HG02885 (cell line): ENCODE measurements at regions not wholly inside any gene's neighbourhood (a gene's known extent, or its start where the extent isn't known, plus 50 kb on each side); places are given as distances from the start of the nearest gene placed in this dataset.
"Not testable (repeated sequence)": the region's sequence is repeated elsewhere in the genome, so short reads cannot be mapped to it uniquely, and the experiment has no call there.

Experiments
- ATAC-seq: cut with Tn5 transposase; IDR thresholded peaks from one replicate; pipeline ENCODE4 v1.9.1; 2021; ENCODE audit warnings: mild to moderate bottlenecking; ENCODE audit not compliant: unreplicated experiment, poor library complexity

DNA sequence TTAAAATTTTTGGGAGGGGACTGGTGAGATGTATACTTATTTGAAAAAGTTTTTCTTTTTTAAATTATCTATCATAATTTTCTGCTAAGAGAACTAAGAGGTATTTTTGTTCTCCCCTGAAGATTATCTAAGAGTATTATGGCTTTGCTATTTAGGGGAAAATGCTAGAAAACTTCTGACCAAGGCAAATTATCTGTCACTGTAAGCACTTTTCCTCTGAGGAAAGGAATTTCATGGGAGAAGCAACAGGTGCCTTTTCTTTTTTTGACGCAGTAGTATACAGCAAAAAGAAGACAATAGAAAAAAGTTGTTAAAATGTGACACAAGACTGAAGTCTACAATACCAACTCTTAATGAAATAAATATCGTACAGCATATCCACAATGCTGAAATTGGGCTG is 201.6 kb upstream of the NANOGP8 start:
- no peak for ATAC-seq

DNA sequence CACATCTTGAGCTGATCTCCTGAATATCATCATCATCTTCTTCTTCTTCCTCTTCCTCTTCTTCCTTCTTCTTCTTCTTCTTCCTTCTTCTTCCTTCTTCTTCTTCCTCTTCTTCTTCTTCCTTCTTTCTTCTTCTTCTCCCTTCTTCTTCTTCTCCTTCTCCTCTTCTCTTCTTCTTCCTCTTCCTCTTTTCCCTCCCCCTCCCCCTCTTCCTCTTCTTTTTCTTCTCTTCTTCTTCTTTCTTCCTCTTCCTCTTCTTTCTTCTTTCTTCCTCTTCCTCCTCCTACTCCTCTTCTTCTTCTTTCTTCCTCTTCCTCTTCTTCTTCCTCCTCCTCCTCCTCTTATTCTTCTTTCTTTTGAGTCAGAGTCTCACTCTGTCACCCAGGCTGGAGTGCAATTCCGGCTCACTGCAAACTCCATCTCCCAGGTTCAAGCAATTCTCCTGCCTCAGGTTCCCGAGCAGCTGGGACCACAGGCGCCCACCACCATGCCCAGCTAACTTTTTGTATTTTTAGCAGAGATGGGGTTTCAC is 197.9 kb upstream of the NANOGP8 start:
- no peak for ATAC-seq

DNA sequence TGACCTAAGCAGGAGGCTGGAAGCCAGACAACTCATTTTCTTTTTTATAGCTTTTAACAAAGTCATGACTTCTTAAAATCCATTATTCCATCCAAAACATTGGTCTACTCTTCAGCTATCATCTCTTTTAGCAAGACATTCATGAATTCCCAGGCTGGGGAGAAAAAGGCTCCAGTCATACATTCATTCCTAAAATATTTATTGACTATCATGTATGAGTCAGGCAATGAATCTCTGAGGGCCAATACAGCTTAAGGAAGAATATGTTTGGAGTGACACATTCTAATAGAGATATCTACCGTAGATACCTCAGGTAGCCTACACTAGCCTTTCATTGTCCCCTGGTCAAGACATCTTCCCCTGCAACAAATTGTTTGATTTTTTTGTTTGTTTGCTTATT is 196.4 kb upstream of the NANOGP8 start:
- ATAC-seq = no peak

DNA sequence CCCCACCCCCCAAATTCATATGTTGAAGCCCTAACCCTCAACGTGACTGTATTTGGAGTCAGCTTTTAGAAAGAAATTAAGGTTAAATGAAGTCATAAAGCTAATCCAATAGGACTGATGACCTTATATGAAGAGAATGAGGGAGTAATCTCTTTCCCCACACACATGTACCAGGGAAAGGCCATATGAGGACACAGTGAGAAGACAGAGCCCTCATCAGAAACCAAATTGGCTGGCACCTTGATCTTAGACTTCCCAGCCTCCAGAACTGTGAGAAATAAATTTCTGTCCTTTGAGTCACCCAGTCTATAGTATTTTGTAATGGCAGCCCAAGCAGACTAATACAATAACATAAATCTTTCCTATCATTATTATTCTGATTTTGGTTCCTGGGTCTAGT is 194.7 kb upstream of the NANOGP8 start:
- no peak for ATAC-seq

DNA sequence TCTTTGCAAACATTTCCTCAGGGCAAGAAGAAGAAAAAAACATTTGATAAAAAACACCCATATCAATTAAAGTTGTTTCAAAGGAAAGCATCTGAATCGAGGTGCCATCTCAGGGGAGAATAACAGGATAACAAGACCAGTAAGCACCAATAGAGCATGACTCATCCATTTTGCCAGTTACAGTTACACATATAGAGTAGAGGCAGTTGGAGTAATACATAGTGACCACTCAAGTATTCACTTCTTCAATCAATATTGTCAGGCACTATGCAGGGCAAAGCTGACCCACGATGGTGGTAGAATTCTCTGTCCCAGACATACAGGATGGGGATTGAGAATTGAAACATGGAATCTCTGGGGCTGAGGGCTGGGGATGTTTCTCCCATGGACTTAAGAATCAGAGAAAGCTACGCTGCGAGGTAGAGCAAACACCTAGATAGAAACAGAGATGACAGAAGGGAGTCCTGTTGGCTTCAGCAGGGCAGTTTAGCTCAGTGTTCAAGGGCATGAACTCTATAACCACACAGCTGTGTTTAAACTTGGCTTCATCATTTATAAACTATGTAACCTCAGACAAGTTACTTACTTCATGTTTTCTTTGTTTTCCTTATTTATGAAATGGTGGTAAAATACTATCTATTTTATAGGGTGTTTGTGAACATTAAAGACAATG is 186.4 kb upstream of the NANOGP8 start:
- ATAC-seq = no peak

DNA sequence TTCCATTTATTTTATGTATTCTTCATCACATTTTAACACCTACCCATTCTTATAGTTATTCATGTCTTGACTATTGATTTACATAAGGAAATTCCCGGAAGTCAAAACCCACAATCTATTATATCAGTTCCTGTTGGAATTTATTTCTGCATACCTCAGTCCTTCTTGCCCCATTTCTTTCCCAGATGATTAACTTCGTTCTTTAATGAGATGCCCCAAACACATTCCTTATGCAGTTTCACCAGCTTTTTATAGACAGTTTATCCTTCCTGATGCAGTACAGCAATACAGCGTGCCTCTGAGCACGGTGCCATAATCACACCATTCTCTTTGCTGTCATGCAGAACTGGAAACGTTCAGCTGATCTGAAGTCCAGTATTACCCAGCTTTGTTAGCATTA is 175.8 kb upstream of the NANOGP8 start:
- no peak for ATAC-seq

DNA sequence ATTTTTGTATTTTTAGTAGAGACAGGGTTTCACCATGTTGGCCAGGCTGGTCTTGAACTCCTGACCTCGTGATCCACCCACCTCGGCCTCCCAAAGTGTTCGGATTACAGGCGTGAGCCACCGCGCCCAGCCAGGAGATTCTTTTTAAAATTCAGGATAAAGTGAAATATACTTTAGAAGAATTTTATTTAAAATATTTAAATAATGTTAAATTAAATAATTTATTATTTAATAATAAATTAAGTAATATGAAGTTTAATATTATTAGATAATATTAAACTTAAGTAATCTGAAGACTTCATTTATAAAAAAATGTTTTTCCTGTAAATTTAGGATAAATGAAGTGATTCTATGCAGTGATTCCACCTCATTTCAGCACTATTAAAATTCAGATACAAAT is 175.2 kb upstream of the NANOGP8 start:
- not testable (repeated sequence) for ATAC-seq

DNA sequence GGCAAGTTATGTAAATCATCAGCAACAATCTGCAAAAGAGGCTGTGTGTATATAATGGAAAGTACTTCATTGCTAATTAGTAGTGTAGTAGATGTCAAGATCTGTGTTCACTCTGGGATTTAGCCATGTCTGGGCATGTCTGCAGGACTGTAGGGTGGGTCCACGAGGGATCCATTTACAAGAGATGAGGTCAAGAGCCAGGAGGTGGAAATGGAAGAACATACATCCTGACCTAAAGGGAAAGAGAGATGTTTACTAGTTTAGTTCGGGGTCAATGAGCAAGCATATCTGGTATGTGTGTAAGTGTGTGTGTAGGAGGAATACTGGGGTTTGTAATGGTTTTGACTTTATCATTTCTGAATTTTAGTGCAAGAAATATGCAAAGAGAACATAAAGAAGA is 171.5 kb upstream of the NANOGP8 start:
- ATAC-seq = no peak

DNA sequence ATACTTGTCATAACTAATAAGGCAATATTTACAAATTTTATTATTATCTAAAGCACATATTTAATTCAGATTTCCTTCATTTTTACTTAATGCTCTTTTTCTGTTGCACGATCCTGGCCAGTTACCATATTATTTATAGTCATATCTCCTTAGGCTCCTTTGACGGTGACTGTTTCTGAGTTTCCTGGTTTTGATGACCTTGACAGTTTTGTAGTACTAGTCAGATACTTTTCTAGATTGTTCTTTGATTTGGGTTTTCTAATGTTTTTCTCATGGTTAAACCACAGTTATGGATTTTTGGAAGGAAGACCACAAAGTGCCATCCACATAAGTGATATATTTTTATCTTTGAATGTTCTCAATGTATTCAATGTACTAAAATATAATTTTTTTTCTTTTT is 171.0 kb upstream of the NANOGP8 start:
- no peak for ATAC-seq

DNA sequence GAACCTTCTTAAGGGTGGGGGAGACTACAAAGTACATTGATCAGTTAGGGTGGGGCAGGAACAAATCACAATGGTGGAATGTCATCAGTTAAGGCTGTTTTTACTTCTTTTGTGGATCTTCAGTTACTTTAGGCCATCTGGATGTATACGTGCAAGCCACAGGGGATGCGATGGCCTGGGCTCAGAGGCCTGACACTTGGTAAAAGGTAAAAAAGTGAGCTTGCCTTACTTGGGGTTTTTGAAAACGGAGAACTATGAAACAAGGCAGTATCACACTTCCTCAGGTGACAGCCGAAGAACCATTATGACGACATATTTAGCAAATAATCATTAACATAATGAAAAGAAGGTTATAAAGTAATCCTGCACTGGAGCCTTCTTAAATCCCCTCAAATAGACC is 169.8 kb upstream of the NANOGP8 start:
- not testable (repeated sequence) for ATAC-seq

DNA sequence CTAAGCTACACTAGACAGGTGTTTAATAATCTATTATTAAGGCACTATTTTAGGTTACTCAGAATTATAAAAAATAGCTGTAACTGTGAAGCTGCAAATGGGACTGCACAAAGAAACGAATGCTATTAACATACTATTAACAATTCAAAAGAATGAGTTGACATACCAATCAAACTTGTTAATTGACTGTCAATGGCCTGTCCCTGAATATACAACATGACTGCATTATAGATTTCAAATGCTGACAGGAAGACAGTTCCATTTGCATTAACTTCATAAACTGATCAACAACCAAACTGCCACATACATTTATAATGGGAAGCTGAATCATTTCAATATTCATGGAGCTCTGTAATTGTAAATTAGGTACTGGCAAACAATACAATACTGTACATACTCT is 169.0 kb upstream of the NANOGP8 start:
- no peak for ATAC-seq

DNA sequence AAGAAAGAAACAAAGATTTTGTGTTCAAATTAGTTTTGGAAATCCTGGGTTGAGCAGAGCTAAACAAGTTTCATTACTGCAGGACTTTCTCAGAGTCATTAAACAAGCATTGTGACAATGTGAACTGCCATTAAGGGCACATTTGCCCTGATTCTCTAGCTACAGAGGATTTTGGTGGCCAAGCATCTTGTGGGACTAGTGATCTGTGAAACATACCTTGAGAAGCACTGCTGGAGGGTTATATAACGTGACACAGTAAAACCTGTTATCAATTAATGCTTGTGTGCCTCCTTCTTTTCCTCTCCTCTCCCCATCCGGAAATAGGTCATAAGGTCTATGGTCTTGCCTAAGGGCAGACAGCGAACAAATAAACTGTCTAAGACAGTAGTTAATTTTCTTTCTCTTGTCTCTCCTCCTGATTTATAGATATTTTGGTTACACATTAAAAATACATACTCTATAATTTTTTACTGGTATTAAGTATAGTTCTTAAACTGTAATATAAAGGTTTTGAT is 167.3 kb upstream of the NANOGP8 start:
- ATAC-seq = no peak

DNA sequence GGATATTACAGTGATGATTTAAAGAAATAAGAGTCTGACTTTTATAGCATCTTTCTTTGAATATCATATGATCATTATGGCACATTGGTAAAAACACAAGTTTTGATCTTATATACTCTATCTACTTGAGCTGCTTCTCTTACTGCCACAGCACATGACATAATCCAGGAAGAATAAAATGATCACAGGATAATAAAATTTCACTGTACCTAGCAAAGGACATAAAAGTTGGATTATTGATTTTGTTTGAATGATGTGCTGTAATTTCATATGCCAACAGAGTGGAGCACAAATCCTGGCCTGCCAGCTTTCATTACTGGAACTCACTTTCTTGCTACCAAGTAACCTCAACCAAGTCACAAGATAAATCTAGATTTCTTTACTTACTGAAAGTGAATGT is 162.1 kb upstream of the NANOGP8 start:
- ATAC-seq = no peak

DNA sequence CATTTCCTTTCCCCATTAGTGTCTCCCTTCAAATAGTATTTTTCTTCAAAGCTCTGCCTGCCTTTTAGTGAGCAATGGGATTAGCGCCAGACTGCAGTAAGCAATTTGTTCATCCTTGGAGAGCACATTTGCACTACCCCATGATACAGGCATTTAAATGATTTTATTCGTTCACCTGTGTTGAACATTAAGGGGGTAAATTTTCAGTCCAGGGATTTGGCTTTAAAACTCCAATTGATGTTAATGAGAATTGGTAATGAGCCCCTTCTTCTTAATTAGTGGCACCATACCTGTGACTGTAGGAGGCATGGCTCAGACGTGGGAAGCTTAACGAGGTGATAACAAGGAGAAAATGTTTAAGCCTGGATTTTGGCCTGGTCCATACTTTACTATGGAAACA is 161.4 kb upstream of the NANOGP8 start:
- ATAC-seq = no peak

DNA sequence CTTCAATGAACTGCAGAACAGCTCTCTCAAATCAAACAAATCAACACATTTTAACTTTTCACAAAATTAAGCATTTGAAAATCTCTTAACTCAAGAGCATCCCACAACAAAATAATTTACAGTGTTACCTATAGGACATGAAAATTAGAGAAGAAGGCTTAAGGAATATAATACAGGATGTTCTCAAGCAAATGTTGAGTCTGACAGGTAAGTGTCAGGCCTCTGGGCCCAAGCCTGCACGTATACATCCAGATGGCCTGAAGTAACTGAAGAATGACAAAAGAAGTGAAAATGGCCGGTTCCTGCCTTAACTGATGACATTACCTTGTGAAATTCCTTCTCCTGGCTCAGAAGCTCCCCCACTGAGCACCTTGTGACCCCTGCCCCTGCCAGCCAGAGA is 160.6 kb upstream of the NANOGP8 start:
- not testable (repeated sequence) for ATAC-seq

DNA sequence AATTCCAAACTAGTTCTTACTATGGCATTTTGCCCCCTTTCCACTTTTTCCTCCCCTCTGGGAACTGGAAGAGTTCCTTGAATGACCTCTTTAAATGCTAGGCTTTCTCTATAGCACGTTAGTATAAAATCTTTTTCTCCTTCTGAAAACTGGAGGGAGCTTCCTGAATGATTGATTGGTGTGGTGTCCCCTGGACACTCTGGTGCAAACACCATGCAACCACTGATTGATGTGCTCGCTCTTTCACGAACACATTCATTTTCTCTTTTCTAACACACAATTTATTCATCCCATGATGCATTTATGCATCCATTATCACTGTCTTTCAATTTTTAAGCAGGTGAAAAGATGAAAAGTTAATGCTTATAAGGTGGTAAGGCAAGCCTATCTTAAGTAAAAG is 159.1 kb upstream of the NANOGP8 start:
- no peak for ATAC-seq

DNA sequence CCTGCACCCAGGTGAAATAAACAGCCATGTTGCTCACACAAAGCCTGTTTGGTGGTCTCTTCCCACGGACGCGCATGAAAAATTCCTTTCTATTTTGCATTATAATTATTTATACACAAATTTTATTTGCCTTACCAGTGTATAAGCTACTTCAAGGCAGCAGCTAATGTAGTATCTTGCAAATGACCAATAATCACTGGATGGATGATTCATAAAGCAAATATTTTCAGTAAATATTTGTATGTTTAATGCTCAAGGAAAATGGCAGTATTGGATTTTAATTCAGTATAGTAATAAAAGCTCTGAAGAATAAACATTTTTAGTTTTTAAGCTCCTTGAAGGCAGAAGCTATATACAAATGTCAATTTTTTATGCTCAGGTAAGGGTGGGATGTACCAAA is 158.7 kb upstream of the NANOGP8 start:
- no peak for ATAC-seq

DNA sequence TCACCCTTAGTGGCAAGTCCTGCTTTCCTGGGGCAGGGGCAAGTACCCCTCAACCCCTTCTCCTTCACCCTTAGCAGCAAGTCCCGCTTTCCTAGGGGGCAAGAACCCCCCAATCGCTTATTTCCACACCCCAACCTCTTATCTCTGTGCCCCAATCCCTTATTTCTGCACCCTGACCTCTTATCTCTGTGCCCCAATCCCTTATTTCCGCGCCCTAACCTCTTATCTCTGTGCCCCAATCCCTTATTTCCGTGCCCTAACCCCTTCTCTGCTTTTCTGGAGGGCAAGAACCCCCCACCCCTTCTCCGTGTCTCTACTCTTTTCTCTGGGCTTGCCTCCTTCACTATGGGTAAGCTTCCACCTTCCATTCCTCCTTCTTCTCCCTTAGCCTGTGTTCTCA is 154.6 kb upstream of the NANOGP8 start:
- ATAC-seq = not testable (repeated sequence)

DNA sequence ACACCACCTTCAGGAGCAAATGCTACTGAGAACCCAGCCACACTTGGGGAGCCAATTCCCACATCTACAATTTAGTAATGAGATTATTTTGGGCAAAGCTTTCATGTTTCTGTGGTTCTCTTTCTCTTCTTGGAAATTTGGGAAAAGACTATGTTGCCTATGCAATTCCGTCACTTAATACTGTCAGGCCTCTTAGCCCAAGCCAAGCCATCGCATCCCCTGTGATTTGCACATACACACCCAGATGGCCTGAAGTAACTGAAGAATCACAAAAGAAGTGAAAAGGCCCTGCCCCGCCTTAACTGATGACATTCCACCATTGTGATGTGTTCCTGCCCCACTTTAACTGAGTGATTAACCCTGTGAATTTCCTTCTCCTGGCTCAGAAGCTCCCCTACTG is 153.4 kb upstream of the NANOGP8 start:
- not testable (repeated sequence) for ATAC-seq

DNA sequence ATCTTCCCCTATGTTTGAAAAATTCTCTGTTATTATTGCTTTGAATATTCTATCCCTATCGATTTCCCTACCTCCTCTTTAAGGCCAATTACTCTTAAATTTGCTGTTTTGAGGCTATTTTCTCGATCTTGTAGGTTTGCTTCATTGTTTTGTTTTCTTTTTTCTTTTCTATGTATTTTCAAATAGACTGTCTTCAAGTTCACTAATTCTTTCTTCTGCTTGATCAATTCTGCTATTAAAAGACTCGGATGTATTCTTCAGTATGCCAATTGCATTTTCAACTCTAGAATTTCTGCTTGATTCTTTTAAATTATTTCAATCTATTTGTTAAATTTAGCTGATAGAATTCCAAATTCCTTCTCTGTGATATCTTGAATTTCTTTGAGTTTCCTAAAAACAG is 144.0 kb upstream of the NANOGP8 start:
- ATAC-seq = no peak

DNA sequence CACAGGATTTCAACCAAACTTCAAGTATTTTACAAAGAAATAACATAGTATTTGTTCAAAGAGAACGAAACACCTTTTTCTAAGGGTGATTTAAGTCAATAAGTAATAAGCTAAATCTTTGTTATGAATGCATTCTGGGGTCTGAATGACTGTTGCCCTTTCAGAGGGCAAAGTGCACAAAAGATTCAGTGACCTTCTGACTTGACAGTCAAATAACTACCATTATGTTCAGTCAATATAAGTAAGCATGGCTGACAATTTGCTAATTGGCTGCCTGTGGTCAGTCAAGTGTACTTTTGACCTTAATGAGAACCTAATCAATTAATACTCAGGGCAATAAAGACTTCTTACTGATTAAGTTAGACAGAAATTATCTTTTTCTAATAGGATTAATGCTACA is 133.1 kb upstream of the NANOGP8 start:
- ATAC-seq = no peak

DNA sequence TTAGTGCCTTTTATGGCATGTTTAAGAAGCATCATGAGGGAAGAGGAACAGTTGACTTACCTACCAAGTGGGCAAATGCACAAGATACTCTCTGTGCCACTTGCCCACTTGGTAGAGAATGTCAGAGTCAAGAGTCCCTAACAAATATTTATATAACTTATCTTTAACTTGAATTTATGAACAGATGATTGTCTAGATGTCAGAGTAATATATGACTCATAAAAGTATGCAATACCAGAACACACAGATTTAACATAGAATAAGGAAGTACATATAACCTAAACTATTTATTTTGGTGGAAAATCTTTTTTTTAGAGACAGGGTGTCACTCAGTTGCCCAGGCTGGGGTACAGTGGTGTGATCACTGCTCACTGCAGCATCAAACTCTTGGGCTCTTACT is 130.0 kb upstream of the NANOGP8 start:
- ATAC-seq = no peak
